H9 (cell line): ENCODE measurements at regions not wholly inside any gene's neighbourhood (a gene's known extent, or its start where the extent isn't known, plus 50 kb on each side); places are given as distances from the start of the nearest gene placed in this dataset.
"Not testable (repeated sequence)": the region's sequence is repeated elsewhere in the genome, so short reads cannot be mapped to it uniquely, and the experiment has no call there.

Experiments used
- DNase-seq: peaks from one replicate; pipeline ENCODE4 v3.0.0-alpha.2; 2017
- H2AFZ ChIP-seq: one replicate; pipeline ENCODE4 v1.6.1; 2013; ENCODE audit warnings: mild to moderate bottlenecking, low read length, control low read depth, moderate library complexity
- H2AK5ac ChIP-seq: 2 replicates; pipeline ENCODE4 v1.6.1; 2013; ENCODE audit warnings: low read length, control low read depth, mixed read lengths; ENCODE audit not compliant: insufficient read length
- H2BK120ac ChIP-seq: one replicate; pipeline ENCODE4 v1.6.1; 2013; ENCODE audit warnings: low read depth, mild to moderate bottlenecking, low read length, control low read depth, inconsistent platforms; ENCODE audit not compliant: poor library complexity, severe bottlenecking
- H2BK12ac ChIP-seq: 2 replicates; pipeline ENCODE4 v1.6.1; 2013; ENCODE audit warnings: low read length, control low read depth, mixed read lengths, low read depth; ENCODE audit not compliant: insufficient read length
- H2BK15ac ChIP-seq: 2 replicates; pipeline ENCODE4 v1.6.1; 2013; ENCODE audit warnings: low read depth, low read length, control low read depth
- H2BK20ac ChIP-seq: one replicate; pipeline ENCODE4 v1.6.1; 2013; ENCODE audit warnings: low read depth, mild to moderate bottlenecking, low read length, control low read depth, inconsistent platforms; ENCODE audit not compliant: poor library complexity, severe bottlenecking
- H2BK5ac ChIP-seq: 2 replicates; pipeline ENCODE4 v1.6.1; 2013; ENCODE audit warnings: low read length, control low read depth, mixed read lengths; ENCODE audit not compliant: insufficient read length
- H3K14ac ChIP-seq: 2 replicates; pipeline ENCODE4 v1.6.1; 2013; ENCODE audit warnings: low read length, control low read depth; ENCODE audit not compliant: insufficient read depth
- H3K18ac ChIP-seq: 2 replicates; pipeline ENCODE4 v1.6.1; 2013; ENCODE audit warnings: low read depth, mild to moderate bottlenecking, mixed read lengths, low read length, control low read depth; ENCODE audit not compliant: insufficient read length
- H3K23ac ChIP-seq: 2 replicates; pipeline ENCODE4 v1.6.1; 2013; ENCODE audit warnings: low read length, control low read depth, mixed read lengths, low read depth; ENCODE audit not compliant: insufficient read length
- H3K23me2 ChIP-seq: 2 replicates; pipeline ENCODE4 v1.6.1; 2013; ENCODE audit warnings: low read depth, mild to moderate bottlenecking, mixed read lengths, low read length, control low read depth; ENCODE audit not compliant: insufficient read length, poor library complexity, severe bottlenecking
- H3K27ac ChIP-seq: 2 replicates; pipeline ENCODE4 v1.5.1; 2013; ENCODE audit warnings: low read length, control low read depth, mixed read lengths, low read depth; ENCODE audit not compliant: insufficient read length
- H3K27me3 ChIP-seq: 2 replicates; pipeline ENCODE4 v1.6.1; 2013; ENCODE audit warnings: low read length, control low read depth, inconsistent platforms; ENCODE audit not compliant: insufficient read depth
- H3K4ac ChIP-seq: 2 replicates; pipeline ENCODE4 v1.6.1; 2013; ENCODE audit warnings: low read depth, mild to moderate bottlenecking, control low read depth, inconsistent platforms, low read length, moderate library complexity
- H3K4me1 ChIP-seq: 2 replicates; pipeline ENCODE4 v1.6.1; 2013; ENCODE audit warnings: low read length, control low read depth, inconsistent platforms; ENCODE audit not compliant: insufficient read depth
- H3K4me2 ChIP-seq: 2 replicates; pipeline ENCODE4 v1.6.1; 2013; ENCODE audit warnings: low read length, control low read depth, mixed read lengths; ENCODE audit not compliant: insufficient read length, insufficient read depth
- H3K56ac ChIP-seq: 2 replicates; pipeline ENCODE4 v1.6.1; 2013; ENCODE audit warnings: low read depth, mild to moderate bottlenecking, mixed read lengths, low read length, control low read depth; ENCODE audit not compliant: insufficient read length
- H3K79me1 ChIP-seq: 2 replicates; pipeline ENCODE4 v1.6.1; 2013; ENCODE audit warnings: low read depth, mild to moderate bottlenecking, moderate library complexity, low read length, control low read depth, inconsistent platforms; ENCODE audit not compliant: insufficient read depth, poor library complexity, severe bottlenecking
- H3K79me2 ChIP-seq: 2 replicates; pipeline ENCODE4 v1.6.1; 2013; ENCODE audit warnings: low read length, control low read depth, inconsistent platforms; ENCODE audit not compliant: insufficient read depth
- H3K9ac ChIP-seq: 2 replicates; pipeline ENCODE4 v1.6.1; 2013; ENCODE audit warnings: low read length, control low read depth, mixed read lengths; ENCODE audit not compliant: insufficient read length; ENCODE audit errors: extremely low read depth
- H3K9me3 ChIP-seq: one replicate; pipeline ENCODE4 v1.6.1; 2013; ENCODE audit warnings: low read depth, low read length, inconsistent platforms; ENCODE audit not compliant: control insufficient read depth
- H3T11ph ChIP-seq: one replicate; pipeline ENCODE4 v1.6.1; 2013; ENCODE audit warnings: mild to moderate bottlenecking, low read length, control low read depth, inconsistent platforms
- H4K20me1 ChIP-seq: one replicate; pipeline ENCODE4 v1.6.1; 2013; ENCODE audit not compliant: control insufficient read depth, insufficient read length, insufficient read depth
- H4K5ac ChIP-seq: 2 replicates; pipeline ENCODE4 v1.6.1; 2013; ENCODE audit warnings: low read depth, mild to moderate bottlenecking, mixed read lengths, low read length, control low read depth; ENCODE audit not compliant: insufficient read length
- H4K8ac ChIP-seq: replicated peaks from 2 replicates; pipeline ENCODE4 v1.6.1; 2013; ENCODE audit warnings: low read length, control low read depth, mixed read lengths, low read depth; ENCODE audit not compliant: insufficient read length
- H4K91ac ChIP-seq: 2 replicates; pipeline ENCODE4 v1.6.1; 2013; ENCODE audit warnings: low read depth, mild to moderate bottlenecking, moderate library complexity, mixed read lengths, low read length, control low read depth; ENCODE audit not compliant: insufficient read length
- H3K27ac Mint-ChIP-seq, 3 experiments: 2 replicates in 2 of 3; 3 replicates in 1 of 3; pipeline ENCODE4 v1.8.0; 2020 to 2021; ENCODE audit warnings: mixed read lengths in 3 of 3, mild to moderate bottlenecking in 1 of 3, moderate library complexity in 1 of 3
- H3K27me3 Mint-ChIP-seq: 2 replicates; pipeline ENCODE4 v1.8.0; 2021; ENCODE audit warnings: low read depth, mild to moderate bottlenecking, moderate library complexity, mixed read lengths
- H3K36me3 Mint-ChIP-seq, 3 experiments: 2 replicates in 2 of 3; 3 replicates in 1 of 3; pipeline ENCODE4 v1.8.0; 2020 to 2021; ENCODE audit warnings: low read depth in 3 of 3, mixed read lengths in 3 of 3; ENCODE audit not compliant: insufficient read depth in 1 of 3
- H3K4me1 Mint-ChIP-seq, 2 experiments: 2 replicates each; pipeline ENCODE4 v1.8.0; 2020; ENCODE audit warnings: mixed read lengths in 2 of 2
- H3K4me3 Mint-ChIP-seq, 2 experiments: 2 replicates in 1 of 2; 3 replicates in 1 of 2; pipeline ENCODE4 v1.8.0; 2020 to 2021; ENCODE audit warnings: mild to moderate bottlenecking in 2 of 2, mixed read lengths in 2 of 2, moderate library complexity in 1 of 2
- H3K9me3 Mint-ChIP-seq, 2 experiments: 2 replicates in 1 of 2; 3 replicates in 1 of 2; pipeline ENCODE4 v1.8.0; 2020; ENCODE audit warnings: mild to moderate bottlenecking in 2 of 2, mixed read lengths in 2 of 2, moderate library complexity in 1 of 2
- WGBS: extraction: QIAGEN DNeasy Blood & Tissue Kit; methylation state at CpG from one replicate; pipeline ENCODE4 v1.1.7; 2013; ENCODE audit warnings: missing lambda C conversion rate, low lambda C conversion rate, mixed read lengths; ENCODE audit not compliant: insufficient read length; ENCODE audit errors: extremely low coverage; 5-methylcytosine and 5-hydroxymethylcytosine counted together
- TF ChIP-seq, protein P1 (sequence below): fragments of 200-600 bp; sonication (generic); conservative IDR thresholded peaks from 3 replicates; pipeline ENCODE4 v1.8.0; 2021; ENCODE audit warnings: antibody characterized with exemption, mild to moderate bottlenecking

DNA sequence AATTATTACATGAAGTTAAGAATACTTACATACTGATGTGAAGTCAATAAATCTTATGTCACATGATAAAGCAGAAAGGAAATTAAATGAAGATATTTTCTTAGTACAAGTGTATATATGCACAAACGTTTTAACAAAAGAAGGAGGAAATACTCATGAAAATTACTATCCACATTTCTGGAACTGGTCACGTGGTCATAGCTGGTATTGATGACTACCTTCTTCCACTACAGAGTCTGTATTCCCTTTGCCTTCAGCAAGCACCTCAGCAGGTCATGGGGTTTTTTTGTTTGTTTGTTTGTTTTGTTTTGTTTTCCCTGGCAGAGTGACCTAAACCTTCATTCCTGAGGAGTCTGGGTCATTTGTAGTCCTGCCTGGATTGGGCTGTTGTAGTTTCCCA is 174.9 kb upstream of the BANK1 start:
- Histone ChIP-seq H2AFZ (no peak overlapping the region), H2BK12ac (no peak overlapping the region), H3K9ac (no peak overlapping the region), H2AK5ac (no peak overlapping the region), H3K27me3 (no peaks in the 10 kb centered on the region), H3K18ac (no peak overlapping the region), H3K79me2 (no peaks in the 10 kb centered on the region), H4K91ac (no peak overlapping the region), H3K27ac (no peak overlapping the region), H4K20me1 (no peaks in the 10 kb centered on the region), H2BK20ac (no peak overlapping the region), H3K4ac (no peak overlapping the region), H2BK5ac (no peak overlapping the region), H2BK120ac (no peak overlapping the region), H3K23ac (no peak overlapping the region), H3K56ac (no peak overlapping the region), H3K4me1 (no peaks in the 10 kb centered on the region), H3K9me3 (no peaks in the 10 kb centered on the region), H3K4me2 (no peak overlapping the region), H2BK15ac (no peak overlapping the region), H3T11ph (no peak overlapping the region), H3K23me2 (no peaks in the 10 kb centered on the region), H3K79me1 (no peaks in the 10 kb centered on the region), H4K5ac (no peak overlapping the region), H3K14ac (no peak overlapping the region), H4K8ac (no peak overlapping the region)
- no peaks in the 10 kb centered on the region for H3K36me3 Mint-ChIP-seq
- H3K9me3 Mint-ChIP-seq: no peaks in the 10 kb centered on the region
- no peaks in the 10 kb centered on the region for H3K27me3 Mint-ChIP-seq
- H3K4me1 Mint-ChIP-seq: no peaks in the 10 kb centered on the region
- no peak overlapping the region for H3K4me3 Mint-ChIP-seq
- WGBS: no CpG with 5 or more reads among the region's 2 CpGs
- TF ChIP-seq, protein P1, sequence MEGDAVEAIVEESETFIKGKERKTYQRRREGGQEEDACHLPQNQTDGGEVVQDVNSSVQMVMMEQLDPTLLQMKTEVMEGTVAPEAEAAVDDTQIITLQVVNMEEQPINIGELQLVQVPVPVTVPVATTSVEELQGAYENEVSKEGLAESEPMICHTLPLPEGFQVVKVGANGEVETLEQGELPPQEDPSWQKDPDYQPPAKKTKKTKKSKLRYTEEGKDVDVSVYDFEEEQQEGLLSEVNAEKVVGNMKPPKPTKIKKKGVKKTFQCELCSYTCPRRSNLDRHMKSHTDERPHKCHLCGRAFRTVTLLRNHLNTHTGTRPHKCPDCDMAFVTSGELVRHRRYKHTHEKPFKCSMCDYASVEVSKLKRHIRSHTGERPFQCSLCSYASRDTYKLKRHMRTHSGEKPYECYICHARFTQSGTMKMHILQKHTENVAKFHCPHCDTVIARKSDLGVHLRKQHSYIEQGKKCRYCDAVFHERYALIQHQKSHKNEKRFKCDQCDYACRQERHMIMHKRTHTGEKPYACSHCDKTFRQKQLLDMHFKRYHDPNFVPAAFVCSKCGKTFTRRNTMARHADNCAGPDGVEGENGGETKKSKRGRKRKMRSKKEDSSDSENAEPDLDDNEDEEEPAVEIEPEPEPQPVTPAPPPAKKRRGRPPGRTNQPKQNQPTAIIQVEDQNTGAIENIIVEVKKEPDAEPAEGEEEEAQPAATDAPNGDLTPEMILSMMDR: no peak
- H3K27ac Mint-ChIP-seq: no peak overlapping the region
- DNase-seq: no peak

DNA sequence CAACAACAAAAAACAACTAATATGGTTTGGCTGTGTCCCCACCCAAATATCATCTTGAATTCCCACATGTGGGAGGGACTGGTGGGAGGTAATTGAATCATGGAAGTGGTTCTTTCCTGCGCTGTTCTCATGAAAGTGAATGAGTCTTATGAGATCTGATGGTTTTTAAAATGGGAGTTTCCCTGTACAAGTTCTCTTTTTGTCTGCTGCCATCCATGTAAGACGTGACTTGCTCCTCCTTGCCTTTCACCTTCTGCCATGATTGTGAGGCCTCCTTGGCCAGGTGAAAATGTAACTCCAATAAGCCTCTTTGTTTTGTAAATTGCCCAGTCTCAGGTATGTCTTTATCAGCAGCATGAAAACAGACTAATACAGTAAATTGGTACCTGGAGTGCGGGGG is 183.5 kb upstream of the BANK1 start:
- H3K36me3 Mint-ChIP-seq: peaks cover 7 to 24% (median 9%) of the 10 kb centered on the region in 3 experiments
- H3K9me3 ChIP-seq, H2BK12ac ChIP-seq, H4K91ac ChIP-seq, H2AFZ ChIP-seq, H3K4me1 Mint-ChIP-seq, H3K4me1 ChIP-seq, H2BK15ac ChIP-seq, DNase-seq, H3K79me2 ChIP-seq, H2BK5ac ChIP-seq, H3K9ac ChIP-seq, H3K27ac Mint-ChIP-seq, H3K4me3 Mint-ChIP-seq, H3K27ac ChIP-seq, H3T11ph ChIP-seq, H2BK120ac ChIP-seq, H3K4me2 ChIP-seq, H3K4ac ChIP-seq, H3K23me2 ChIP-seq, H3K18ac ChIP-seq, H3K79me1 ChIP-seq, H3K23ac ChIP-seq, H2BK20ac ChIP-seq, H4K5ac ChIP-seq, H2AK5ac ChIP-seq, H3K56ac ChIP-seq, H3K27me3 Mint-ChIP-seq, H4K20me1 ChIP-seq, H4K8ac ChIP-seq, H3K27me3 ChIP-seq, H3K14ac ChIP-seq: not testable (repeated sequence)
- no CpG with 5 or more reads among the region's 3 CpGs for WGBS
- peaks cover 17 to 19% of the 10 kb centered on the region in 2 experiments for H3K9me3 Mint-ChIP-seq
